Retinal pigment epithelial cell (primary cell): ENCODE measurements at regions not wholly inside any gene's neighbourhood (a gene's known extent, or its start where the extent isn't known, plus 50 kb on each side); places are given as distances from the start of the nearest gene placed in this dataset.

Source experiments
- DNase-seq: peaks from one replicate; pipeline ENCODE4 v3.0.0-alpha.2; 2010; ENCODE audit warnings: low read depth
- H3K4me3 ChIP-seq: 2 replicates; pipeline ENCODE4 v1.5.1; 2011; ENCODE audit warnings: mild to moderate bottlenecking, low read length, control low read depth, moderate library complexity
- CTCF ChIP-seq: conservative IDR thresholded peaks from 2 replicates; pipeline ENCODE4 v1.5.1; 2011; ENCODE audit warnings: low read depth, low read length, control low read depth, inconsistent platforms

- no peak for TF ChIP-seq CTCF
- DNase-seq, result no peak
- H3K4me3 ChIP-seq, result no peak overlapping the region
Measured at GRCh38 chr12:114912811-114913210, 228.8 kb upstream of the TBX3 start.

- DNase-seq, result no peak
- H3K4me3 ChIP-seq, result no peak overlapping the region
- TF ChIP-seq CTCF, result no peak
Measured at GRCh38 chr12:114911196-114911595, 227.2 kb upstream of the TBX3 start.

GRCh38 chr12:114904254-114905003 is 220.5 kb upstream of the TBX3 start:
- no peak for DNase-seq
- no peak for TF ChIP-seq CTCF
- H3K4me3 ChIP-seq, result no peak overlapping the region

- no peak overlapping the region for H3K4me3 ChIP-seq
- TF ChIP-seq CTCF, result no peak
- no peak for DNase-seq
Measured at GRCh38 chr12:114903083-114903691, 219.2 kb upstream of the TBX3 start.

- no peak for TF ChIP-seq CTCF
- no peak for DNase-seq
- H3K4me3 ChIP-seq, result no peak overlapping the region
Measured at GRCh38 chr12:114902665-114903064, 218.7 kb upstream of the TBX3 start.

GRCh38 chr12:114901316-114901715 is 217.3 kb upstream of the TBX3 start:
- TF ChIP-seq CTCF, result no peak
- no peak for DNase-seq

GRCh38 chr12:114898159-114898558 is 214.2 kb upstream of the TBX3 start:
- TF ChIP-seq CTCF, result no peak
- DNase-seq, result no peak
- no peak overlapping the region for H3K4me3 ChIP-seq

More at GRCh38 chr12:114901316-114901715, 217.3 kb upstream of the TBX3 start:
- H3K4me3 ChIP-seq, result no peak overlapping the region
